Occipital lobe (tissue), 1 donor: ENCODE measurements at regions not wholly inside any gene's neighbourhood (a gene's known extent, or its start where the extent isn't known, plus 50 kb on each side); places are given as distances from the start of the nearest gene placed in this dataset.

Experiments used
- DNase-seq: peaks from one replicate; lab custom pipeline; 2025; lab: John Stamatoyannopoulos, UW

GRCh38 chr5:117246424-117246823 is 671.8 kb upstream of the SEMA6A start:
- no peak for DNase-seq

DNA sequence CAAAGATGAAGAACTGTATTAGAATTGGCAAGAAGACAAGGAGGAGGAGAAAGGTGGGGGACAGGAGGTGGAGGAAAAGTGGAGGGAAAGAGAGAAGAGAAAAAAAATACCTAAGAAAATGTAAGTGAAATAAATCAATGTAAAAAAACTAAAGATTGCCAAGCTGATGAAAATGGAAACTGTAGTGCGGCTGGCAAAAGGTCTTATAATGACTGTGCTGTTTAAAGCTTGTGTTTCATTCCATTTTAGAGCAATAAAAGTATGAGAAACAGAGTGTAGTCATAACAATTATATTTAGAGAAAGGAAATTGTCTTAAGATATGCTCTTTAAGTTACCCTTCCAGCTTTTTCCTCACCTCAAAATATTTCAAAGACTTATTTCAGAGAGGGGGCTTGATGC is 670.5 kb upstream of the SEMA6A start:
- DNase-seq = no peak

GRCh38 chr5:117242028-117242427 is 667.4 kb upstream of the SEMA6A start:
- no peak for DNase-seq

GRCh38 chr5:117236941-117237340 is 662.3 kb upstream of the SEMA6A start:
- DNase-seq = no peak

DNA sequence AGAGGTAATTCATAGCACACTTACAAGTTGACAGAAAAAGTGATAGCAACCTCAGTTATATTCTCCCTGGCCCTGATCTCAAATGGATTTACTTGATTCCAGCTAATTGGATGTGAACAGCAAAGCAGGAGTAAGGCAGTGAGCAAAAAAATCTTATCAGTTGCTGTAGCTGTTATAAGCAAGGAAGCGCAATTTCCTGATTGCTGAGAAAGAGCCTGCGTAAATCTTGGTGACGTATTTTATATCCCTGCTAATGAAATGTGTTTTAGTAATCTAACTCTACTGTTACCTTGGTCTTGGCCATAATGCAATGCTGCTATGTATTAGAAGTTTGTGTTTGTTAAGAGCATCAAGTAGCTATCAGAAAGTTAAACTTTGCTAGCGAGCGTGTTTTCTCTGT is 661.2 kb upstream of the SEMA6A start:
- DNase-seq = no peak

GRCh38 chr5:117230375-117230774 is 655.8 kb upstream of the SEMA6A start:
- DNase-seq = no peak

DNA sequence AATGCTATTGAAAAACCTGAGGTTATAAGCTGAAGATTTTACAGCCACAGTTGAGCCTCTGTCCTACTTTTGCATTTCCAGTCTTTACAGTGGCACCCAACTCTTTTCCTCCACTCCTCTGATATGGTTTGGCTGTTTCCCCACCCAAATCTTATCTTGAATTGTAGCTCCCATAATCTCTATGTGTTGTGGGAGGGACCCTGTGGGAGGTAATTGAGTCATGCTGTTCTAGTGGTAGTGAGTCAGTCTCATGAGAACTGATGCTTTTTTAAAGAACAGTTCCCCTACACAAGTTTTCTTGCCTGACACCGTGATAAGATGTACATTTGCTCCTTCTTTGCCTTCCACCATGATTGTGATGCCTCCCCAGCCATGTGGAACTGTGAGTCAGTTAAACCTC is 646.1 kb upstream of the SEMA6A start:
- no peak for DNase-seq

GRCh38 chr5:117218789-117219188 is 644.2 kb upstream of the SEMA6A start:
- DNase-seq = no peak

- DNase-seq = no peak
These were observed 638.2 kb upstream of the SEMA6A start for GRCh38 chr5:117212866-117213265.

DNA sequence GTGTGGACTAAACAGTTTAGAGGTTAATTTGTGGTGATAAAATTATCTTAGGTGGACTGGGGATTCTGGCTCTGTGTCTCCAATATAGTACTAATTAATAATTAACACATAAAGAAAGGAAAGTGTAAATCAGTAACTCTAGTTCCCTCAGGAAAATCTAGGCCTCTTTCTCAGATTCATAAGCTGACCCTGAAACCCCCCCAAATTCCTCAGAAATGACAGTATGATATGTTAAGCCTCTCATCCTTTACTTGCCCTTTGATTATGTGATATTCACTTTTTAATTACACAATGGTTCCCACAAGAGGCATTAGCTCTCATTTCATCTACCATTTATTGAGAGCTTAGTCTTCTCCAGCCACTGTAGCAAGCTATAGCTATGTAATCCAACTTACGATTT is 636.2 kb upstream of the SEMA6A start:
- DNase-seq = no peak

DNA sequence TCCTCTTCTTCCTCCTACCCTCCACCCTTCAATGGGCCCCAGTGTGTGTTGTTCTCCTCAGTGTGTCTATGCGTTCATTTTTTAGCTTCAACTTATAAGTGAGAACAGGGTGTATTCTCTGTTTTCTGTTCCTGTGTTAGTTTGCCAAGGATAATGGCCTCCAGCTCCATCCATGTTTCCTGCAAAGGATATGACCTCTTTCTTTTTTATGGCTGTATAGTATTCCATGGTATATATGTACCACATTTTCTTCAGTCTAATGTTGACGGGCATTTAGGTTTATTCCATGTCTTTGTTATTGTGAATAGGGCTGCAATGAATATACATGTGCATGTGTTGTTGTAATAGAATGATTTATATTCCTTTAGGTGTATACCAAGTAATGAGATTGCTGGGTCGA is 634.9 kb upstream of the SEMA6A start:
- DNase-seq = no peak

DNA sequence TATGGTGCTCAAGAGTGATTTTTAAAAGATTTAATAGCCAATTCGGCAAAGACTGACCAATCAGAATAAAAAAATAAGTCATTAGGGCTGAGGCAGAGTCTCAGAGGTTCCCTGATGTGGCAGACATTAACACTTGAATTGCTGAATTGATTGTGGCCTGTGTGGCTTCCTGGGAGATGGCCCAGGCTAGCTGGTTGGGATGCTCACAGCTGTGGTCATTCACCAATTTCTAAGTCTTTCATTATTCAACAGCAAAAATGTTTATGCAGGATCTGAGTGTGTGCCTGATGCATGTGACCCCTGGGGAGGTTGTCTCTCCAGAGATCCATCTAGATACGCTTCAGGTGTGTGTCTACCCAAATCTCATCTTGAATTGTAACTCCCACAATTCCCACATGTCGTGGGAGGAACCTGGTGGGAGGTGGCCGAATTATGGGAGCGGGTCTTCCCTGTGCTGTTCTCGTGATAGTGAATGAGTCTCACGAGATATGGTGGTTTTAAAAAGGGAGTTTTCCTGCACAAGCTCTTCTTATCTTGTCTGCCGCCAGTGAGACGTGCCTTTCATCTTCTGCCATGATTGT is 632.6 kb upstream of the SEMA6A start:
- DNase-seq = no peak

DNA sequence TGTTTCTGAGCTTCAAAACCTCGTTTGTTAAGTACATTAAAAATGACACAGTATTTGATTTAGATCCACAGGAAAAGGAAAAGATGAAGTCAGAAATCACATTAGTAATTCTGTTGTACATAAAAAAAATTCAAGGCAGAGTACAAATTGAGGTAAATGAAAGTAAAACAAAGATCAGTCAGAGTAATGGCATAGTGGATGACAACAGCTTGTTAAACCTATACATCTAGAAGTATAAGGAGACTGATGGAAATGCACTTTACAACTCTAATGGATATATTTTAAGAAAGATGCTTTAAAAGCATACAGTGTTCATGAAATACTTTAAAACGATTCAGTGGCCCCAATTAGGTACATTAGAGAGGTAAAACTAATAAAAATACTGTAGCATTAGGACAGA is 631.3 kb upstream of the SEMA6A start:
- no peak for DNase-seq

- DNase-seq = no peak
These were observed 630.6 kb upstream of the SEMA6A start for GRCh38 chr5:117204926-117205869.

DNA sequence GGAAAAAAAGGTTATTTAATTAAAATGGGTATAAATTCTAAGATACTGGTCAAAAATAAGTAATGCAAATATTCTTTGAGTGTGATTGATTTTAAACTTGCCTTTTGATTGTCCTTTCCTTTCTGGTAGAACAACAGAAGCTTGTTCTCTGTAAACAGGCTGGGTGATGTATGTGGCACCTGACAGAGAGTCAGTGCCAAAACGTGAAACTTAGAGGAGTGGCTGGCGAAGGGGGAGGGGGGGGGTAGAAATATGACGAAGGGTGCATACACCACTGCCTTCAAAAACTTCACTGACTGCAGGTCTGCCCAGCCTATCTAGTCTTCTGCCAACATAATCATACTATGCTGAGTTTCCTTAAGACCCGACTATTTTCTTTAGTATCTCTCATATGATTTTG is 629.8 kb upstream of the SEMA6A start:
- DNase-seq = no peak

DNA sequence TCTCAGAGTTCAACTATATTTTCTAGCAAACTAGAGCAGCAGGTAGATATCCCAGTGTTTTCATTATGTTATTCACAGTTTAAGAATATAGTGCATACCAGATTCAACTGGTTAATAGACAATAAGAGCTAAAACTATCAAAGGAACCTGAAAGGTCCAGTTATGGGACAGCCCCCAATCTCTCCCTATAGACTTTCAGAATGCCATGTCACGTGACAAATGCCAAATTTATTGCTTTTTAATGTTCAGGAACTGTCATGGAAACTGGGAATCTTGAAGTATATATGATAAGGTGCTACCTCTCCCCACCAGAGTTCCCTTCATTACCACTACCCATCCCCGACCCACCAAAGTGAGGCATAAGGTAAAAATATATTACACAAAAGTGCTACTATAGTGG is 629.0 kb upstream of the SEMA6A start:
- DNase-seq = no peak

DNA sequence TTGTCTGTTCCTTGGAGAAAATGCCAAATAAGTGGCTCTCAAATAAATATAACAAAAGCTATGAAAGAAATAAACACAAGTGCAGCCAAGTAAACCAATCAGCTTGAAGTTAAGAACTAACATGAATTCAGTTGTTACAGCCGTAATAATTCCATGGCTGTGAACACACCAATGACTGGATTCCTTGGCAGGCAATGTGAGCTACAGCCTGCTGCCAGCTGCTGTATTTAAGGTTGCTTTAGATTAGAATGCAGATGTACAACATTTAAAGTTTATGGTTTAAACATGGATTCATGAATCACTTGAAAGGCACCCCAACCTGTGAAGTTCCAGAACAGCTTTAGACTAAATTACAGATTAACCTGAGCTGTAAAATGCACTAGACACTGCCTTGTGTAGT is 626.4 kb upstream of the SEMA6A start:
- peak; percentile 2 for DNase-seq

GRCh38 chr5:117195076-117195475 is 620.5 kb upstream of the SEMA6A start:
- DNase-seq = no peak

DNA sequence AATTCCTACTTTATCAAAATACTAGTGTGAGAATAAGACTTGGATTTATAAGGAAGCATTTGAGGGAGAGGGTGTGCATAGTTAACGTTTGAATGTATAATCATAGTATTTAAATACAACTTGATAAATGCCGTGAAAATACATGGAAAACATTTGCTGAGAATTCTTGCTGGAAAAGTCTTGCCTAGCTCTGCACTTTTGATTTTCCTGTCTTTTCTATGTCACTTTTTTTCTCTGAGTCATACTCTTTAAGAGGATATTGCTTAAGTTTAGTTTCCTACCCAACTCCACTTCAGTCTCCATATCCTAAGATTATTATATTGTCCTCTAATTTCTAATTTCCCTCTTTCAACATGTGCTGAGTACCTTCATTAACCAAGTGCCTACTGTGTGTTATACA is 616.6 kb upstream of the SEMA6A start:
- no peak for DNase-seq

GRCh38 chr5:117189784-117190183 is 615.2 kb upstream of the SEMA6A start:
- no peak for DNase-seq

GRCh38 chr5:117188211-117188610 is 613.6 kb upstream of the SEMA6A start:
- DNase-seq = no peak

DNA sequence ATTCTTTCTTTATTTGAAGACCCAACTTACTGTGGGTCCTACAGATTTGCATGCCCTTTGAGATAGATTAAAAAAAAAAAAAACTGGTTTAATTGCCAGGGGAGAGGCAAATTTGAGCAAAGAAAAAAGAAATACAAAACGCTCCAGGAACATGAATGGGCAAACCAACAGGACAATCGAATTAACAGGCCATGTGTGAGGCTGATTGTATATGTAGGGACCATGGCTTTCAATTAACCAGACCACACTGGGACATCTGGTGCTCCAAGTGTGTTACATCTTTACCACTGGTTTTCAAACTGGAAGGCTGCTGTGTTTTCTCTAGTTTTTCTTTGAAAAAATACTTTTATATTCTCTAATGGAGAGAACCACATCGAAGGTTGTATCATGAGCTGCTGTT is 612.1 kb upstream of the SEMA6A start:
- DNase-seq = no peak

DNA sequence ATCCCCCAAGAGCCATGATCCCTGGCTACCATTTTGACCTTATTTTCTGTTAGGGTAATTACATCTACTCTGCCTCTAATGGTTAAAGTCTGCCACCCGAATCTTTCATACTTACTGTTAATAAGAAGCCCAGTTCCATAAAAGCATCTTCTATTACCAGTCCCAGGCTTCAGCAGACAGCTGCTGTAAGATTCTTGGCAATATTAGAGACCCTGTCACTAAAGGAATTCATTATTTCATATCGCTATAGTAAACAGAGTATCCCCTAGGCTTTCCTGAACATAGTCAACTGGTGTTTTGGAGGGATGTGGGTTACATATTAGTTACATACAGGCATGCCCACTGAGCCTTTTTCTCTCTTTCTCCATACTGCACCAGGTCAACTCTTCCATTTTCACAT is 608.7 kb upstream of the SEMA6A start:
- no peak for DNase-seq
